D341Med (cell line): ENCODE measurements at regions not wholly inside any gene's neighbourhood (a gene's known extent, or its start where the extent isn't known, plus 50 kb on each side); places are given as distances from the start of the nearest gene placed in this dataset.

Experiments used
- DNase-seq: peaks from one replicate; pipeline ENCODE4 v3.0.0; 2012; ENCODE audit warnings: low spot score

GRCh38 chr11:95352733-95353346 is 121.8 kb upstream of the SESN3 start:
- DNase-seq = no peak

GRCh38 chr11:95349345-95349942 is 118.4 kb upstream of the SESN3 start:
- DNase-seq = no peak

- no peak for DNase-seq
Measured at GRCh38 chr11:95346265-95346664, 115.3 kb upstream of the SESN3 start.

- DNase-seq = no peak
Measured at GRCh38 chr11:95345651-95346050, 114.6 kb upstream of the SESN3 start.

- DNase-seq = no peak
Measured at GRCh38 chr11:95344932-95345642, 114.1 kb upstream of the SESN3 start.

- no peak for DNase-seq
Measured at GRCh38 chr11:95341221-95341620, 110.2 kb upstream of the SESN3 start.

GRCh38 chr11:95339086-95339901 is 108.3 kb upstream of the SESN3 start:
- DNase-seq = no peak

GRCh38 chr11:95338430-95338991 is 107.5 kb upstream of the SESN3 start:
- peak; percentile 32 for DNase-seq

GRCh38 chr11:95337972-95338429 is 107.0 kb upstream of the SESN3 start:
- no peak for DNase-seq

- DNase-seq = peak; percentile 87
Measured at GRCh38 chr11:95337175-95337957, 106.4 kb upstream of the SESN3 start.

GRCh38 chr11:95335989-95336388 is 105.0 kb upstream of the SESN3 start:
- DNase-seq = no peak

- no peak for DNase-seq
Measured at GRCh38 chr11:95331161-95331560, 100.2 kb upstream of the SESN3 start.

GRCh38 chr11:95330302-95330701 is 99.3 kb upstream of the SESN3 start:
- no peak for DNase-seq

- DNase-seq = no peak
Measured at GRCh38 chr11:95327273-95327948, 96.4 kb upstream of the SESN3 start.

- DNase-seq = no peak
Measured at GRCh38 chr11:95325777-95326258, 94.8 kb upstream of the SESN3 start.

- DNase-seq = no peak
Measured at GRCh38 chr11:95324826-95325225, 93.8 kb upstream of the SESN3 start.

- DNase-seq = no peak
Measured at GRCh38 chr11:95322539-95322938, 91.5 kb upstream of the SESN3 start.

- DNase-seq = no peak
Measured at GRCh38 chr11:95318498-95318897, 87.5 kb upstream of the SESN3 start.

- DNase-seq = no peak
Measured at GRCh38 chr11:95308512-95309035, 77.6 kb upstream of the SESN3 start.

- no peak for DNase-seq
Measured at GRCh38 chr11:95307286-95307685, 76.3 kb upstream of the SESN3 start.
